Muscle of arm (tissue), 1 donor: ENCODE measurements at regions not wholly inside any gene's neighbourhood (a gene's known extent, or its start where the extent isn't known, plus 50 kb on each side); places are given as distances from the start of the nearest gene placed in this dataset.

Experiments used
- DNase-seq: peaks from one replicate; pipeline ENCODE4 v3.0.0-alpha.2; 2013

DNA sequence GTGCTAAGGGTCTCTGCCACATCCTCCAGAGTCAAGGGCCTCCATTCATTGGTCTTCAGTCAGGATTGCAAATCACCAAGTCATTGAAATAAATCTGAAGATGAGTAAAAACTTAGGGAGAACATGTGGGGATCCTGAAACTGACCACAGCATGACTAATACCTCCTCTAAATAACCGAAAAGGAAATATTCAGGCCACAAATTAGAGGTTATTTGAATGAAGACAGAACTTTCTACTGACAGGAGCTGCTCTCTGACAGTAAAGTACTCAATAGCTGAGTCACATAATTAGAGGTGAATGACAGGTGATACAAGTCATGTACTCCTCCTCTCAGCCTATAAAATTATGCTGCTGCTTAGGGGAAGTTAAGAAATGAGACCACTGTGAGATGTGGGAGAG, 240.2 kb upstream of the F9 start:
- no peak for DNase-seq

DNA sequence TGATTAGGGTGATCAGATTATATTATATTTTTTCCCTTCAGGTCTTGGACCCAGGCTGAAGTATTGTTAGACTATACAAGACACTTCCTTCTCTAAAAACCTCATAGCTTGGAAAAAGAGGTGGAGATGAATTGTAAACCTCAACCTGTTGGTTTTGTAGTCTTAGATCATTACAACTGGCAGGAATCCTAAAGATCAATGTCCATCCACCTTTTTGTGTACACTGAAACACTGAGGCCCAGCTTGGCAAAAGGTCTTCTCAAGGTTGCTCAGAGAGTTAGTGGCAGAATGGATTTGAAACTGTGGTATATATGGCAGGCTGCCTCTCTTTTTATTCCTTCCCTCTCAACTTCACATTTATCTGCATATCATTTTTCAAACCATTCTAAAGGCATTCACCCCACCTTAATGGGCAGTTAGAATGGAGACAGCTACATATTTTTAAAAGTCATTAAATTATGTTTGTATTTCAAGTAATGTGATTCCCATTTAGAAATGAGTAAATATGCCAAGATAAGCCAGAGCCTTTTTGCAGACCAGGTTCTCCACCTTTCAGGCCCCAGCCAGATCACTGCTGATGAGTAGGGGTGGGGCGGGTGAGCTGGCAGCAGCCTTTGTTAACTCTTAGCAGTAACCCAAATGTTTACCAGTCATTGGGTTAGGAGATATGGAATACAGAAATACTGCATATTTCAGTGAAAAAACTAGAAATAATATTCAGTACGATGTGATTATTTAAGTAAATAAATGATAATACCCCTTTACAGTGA, 243.2 kb upstream of the F9 start:
- no peak for DNase-seq

DNA sequence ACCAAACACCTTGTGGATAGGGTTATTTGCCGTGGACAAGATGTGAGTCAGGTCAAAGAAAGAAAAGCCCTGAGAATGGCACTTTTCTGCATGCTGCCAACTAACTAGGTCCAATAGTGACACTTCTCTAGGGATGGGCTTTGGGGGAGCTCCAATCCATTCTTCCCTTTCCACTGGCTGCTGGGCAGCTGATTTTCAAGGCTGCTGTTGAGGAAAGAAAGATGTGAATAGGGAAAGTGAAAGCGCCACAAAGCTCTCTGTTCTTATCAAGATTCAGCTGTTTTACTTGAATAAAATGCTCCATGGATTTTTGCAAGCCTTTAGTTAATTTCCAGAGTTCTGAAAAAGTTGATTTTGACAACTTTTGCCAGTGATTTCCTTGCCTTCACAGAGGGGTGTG, 244.2 kb upstream of the F9 start:
- DNase-seq: no peak

DNA sequence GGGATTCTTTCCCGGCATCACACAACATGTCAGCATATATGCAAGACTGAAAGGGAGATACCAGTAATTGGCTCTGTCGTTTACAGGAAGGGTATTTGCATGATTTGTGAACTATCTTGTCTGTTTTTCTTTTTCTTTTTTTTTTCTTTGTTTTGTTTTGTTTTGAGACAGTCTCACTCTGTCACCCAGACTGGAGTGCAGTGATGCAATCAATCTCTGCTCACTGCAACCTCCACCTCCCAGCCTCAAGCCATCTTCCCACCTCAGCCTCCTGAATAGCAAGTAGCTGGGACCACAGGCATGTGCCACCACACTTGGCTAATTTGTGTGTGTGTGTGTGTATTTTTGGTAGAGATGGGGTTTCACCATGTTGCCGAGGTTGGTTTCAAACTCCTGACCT, 262.7 kb upstream of the F9 start:
- DNase-seq: no peak

DNA sequence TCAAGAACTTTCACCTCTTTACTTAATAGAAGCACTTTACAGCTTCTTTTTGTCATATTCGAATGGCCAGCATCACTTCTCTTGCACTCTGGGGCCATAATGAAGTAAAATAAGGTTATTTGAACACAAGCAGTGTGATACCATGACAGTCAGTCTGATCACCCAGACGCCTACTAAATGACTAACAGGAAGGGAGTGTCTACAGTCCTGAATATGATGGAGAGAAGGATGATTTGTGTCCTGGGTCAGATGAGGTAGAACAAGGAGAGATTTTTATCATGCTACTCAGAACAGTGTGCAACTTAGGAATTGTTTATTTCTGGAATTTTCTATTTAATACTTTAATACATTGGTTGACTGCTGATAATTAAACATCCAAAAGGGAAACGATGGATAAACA, 284.2 kb upstream of the F9 start:
- no peak for DNase-seq

DNA sequence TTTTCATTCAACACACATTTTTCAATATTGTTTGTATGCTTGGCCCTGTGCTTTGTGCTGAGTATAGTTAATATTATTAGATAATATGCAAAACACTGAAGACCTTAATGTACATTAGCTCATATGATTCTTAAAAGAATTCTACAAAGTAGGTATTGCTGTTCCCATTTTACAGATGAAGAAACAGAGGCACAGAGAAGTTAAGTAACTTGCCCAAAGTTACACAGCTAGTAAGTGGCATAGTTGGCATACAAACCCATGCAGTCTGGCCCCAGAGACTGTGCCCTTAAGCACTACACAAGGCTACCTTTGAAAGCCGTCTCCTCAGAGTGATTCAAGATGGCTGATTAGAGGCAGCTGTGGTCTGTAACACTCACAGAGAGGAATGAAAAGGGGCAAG, 293.4 kb upstream of the F9 start:
- no peak for DNase-seq

DNA sequence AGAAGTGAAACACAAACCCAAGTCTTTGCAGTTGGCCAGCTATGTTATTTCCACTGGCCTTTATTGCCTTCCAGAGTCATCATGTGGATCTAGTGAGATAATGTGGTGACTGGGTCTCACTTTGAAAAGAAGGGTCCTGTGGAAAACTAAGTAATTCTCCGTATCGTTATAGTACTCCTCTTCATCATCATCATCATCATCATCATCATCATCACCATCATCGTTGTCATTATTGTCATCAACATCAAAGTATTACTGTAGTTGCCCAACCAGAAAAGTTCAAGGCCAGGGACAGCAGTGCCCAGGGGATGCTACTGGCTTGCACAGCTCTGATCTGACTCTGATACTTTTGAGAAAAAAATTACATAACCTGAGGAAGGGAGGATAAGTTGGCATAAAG, 295.6 kb upstream of the F9 start:
- DNase-seq: no peak

DNA sequence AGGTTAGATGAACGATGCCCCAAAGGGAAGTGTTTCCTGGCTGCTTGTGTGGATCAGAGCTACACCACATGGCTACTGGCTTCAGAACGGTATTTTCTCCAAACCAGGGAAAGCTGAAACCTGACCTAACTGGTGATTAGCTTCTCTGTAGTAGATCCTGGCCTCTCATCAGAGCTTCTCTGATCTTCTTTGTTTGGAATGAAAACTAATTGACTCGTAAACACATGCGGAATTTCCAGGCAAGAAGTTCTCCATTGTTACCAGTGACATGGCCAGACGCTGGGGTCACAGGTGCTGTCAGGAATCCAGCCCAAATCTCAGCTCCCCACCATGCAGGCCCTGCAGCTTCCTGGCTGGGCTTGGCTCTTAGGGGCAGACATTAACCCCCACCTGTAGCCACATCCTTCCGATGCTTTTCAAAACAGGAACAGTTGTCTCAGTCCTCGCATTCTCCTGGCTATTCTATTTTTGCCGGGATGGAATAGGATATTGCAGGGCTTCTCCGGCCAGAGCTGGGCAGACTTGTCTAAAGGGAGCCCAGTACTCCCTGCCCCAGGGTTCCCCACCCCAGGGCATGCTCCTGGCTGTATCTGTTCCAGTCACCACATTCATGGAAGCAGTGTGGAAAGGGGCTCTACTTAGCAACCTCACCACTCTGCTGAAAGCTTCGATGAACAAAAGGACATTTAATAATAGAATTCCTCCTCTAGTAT, 305.4 kb upstream of the F9 start:
- no peak for DNase-seq

DNA sequence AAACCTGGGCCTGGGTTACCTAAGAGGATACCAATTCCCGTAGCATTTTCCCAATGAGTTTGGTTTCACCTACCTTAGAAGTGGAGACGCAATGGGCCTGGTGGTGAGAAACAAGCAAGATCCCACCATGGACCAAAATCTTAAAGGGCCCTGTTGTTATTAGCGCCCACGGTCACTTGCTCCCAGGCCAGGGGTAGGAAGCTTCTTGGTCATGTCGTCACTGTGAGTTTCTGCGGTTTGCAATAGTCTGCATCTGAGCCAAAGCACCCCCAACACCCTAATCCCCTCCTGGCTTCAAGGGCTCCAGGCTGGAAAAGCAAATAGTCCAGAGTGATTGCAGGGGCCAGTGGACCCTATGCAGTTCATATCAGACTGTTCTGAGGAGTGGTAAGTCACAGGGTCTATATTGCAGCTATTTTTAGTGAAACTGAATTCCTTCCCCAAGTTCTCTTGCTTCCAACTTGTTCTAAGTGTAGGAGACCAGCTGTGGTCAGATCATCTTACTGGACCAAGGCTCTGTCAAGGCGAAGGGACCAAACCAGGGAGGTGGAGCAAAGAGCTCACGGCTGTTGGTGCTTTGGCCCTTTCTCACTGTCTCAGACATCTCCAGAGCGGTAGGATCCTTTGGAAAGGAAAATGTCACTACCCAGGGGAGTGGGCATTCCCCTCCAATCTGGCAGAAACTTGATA, 307.9 kb upstream of the F9 start:
- no peak for DNase-seq

DNA sequence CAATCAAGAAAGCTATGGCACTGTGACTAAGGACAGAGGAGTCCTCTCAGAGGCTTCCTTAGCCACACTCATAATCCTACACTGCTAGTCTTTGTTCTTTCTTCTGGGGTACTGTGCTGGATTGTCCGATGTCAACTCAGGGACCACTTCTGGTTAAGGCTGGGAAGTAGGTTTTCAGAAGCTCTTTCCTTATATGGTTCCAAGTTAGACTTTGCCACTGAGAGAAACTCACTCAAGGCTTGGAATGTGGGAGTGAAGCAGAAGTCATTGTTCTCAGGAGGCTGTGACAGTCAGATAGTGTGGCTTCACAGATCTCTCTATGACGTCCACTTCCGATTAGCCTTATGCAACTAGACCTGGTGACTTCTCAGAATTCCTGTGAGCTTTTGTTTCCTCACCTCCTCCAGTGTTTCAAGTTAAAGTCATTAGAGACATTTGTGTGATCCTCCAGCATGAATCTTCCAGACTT, 317.3 kb upstream of the F9 start:
- DNase-seq: no peak

DNA sequence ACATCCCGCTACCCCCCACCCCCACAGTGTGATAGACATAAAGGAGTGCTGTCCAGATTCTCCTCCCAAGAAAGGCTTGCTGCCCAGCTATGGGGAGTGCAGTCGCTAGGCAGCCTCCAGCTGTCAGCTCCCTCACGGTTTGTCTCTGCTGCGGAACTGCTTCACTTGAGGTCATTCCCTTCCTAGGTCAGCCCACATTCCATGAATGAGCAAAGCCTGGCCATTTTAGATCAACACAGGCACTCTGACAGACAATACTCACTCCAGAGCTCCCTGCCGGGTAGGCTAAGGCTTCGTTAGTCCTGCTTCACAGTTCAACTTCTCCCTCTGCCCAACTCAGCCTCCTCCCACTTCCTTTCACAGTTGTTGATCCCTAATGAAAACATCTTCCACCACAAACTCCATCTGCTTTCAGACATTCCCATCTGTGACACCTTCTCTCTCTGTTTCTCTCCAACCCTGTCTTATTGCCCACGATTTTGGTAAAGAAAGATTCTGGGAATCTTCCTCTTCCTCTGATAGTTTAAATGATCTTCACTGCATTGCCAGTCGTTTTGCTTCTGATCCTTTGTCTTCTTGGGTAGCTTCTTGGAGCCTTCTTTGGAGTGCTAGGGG, 318.9 kb upstream of the F9 start:
- no peak for DNase-seq

DNA sequence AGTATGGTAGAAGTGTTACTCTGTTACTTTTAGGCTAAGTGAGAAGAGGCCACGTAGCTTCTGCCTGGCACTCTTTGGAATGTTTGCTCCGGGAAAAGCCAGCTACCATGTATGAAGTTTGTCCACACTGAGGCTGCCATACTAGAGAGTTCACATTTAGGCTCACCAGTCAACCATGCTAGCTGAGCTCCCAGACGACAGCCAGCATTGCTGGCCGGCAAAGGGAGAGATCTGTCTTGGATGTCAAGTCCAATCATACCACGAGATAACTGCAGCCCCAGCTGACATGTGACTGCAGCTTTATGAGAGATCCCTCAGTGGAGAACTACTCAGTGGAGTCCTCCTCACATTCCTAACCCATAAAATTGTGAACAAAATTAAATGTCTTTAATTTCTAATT, 321.2 kb upstream of the F9 start:
- DNase-seq: no peak

DNA sequence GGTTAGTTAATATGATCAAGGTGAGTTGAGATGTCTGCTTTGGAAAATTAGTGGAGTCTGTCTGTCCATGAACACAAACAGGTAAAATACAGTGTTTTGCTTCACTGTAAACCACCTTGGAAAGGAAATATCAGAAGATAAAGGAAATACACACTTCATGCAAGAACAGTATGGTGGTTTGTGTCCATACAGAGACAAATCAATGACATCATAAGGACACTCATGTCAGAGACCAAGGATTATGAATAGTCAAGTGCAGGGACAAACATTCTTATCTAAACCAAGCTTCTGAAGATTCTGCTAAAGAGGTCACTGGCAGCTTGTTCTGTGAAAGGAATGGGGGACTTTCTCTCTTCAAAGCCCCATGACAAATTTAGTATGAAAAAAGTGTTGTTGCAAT, 322.9 kb upstream of the F9 start:
- no peak for DNase-seq

DNA sequence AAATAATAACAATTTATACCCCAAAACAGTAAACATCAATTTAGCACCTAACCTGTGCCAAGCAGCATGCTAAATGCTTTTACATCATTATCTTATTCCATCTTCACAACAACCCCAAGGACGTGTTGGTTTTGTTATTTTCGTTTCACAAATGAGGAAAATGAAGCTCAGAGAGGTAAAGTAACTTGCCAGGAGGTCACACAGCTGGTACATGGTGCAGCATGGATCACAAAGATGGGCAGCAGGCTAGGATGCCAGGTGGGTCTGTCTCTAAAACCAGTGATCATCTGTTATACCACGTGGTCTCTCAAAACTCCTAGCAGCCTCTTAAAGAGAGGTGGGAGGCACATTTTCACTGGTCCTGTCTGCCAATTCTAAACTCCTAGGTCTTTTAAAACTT, 323.6 kb upstream of the F9 start:
- no peak for DNase-seq

DNA sequence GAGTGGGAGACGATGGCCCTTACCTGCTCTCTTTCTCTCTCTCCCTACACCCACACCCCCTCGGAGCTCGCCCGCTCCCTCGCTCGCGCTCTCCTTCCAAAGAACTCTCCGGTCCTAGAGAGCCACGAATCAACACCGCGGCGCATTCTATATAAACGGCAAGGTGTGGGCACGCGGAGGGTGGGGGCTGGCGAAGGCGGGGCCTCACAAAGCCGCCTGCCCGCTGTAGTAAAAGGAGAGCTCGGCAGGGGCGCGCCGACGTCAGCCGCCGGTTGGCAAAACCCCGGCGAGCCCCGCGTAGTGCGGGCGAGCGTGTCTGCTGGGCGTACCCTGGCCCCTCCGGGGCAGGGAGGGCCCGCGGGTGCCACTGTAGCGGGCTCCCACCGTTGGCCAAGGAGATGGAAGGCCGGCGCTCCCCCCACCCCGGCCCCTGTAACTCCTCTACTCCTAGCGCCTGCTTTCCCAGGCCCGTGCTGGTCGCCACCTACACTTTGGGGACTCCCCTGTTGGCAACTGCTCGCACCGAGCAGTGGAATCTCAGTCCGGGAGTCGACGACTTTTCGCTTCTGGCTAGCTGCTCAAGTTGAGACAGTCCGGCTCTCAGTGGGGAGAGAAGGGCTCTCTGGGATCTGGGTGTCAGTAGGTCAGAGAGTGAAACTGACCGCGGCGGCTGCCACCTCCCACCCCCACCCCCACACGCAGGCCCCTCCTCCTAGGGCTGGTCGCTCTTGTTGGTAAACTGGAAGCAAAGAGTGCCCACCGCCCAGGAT, 325.5 kb upstream of the F9 start:
- DNase-seq: no peak

DNA sequence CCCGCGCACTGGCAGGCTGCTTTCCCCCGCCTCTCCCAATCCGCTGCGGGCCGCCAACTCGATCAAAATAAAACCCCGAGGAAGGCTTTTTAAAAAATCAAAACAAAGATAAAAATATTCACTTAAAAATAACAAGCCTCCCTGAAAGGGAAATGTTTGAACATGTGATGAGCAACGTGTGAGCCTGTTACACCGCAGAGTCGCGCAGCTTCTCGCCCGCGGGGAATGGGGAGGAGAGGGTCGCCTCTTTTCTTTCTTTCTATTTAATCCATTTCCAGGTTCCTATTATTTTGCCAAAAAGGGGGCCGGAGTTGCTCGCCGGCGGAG, 326.0 kb upstream of the F9 start:
- no peak for DNase-seq

DNA sequence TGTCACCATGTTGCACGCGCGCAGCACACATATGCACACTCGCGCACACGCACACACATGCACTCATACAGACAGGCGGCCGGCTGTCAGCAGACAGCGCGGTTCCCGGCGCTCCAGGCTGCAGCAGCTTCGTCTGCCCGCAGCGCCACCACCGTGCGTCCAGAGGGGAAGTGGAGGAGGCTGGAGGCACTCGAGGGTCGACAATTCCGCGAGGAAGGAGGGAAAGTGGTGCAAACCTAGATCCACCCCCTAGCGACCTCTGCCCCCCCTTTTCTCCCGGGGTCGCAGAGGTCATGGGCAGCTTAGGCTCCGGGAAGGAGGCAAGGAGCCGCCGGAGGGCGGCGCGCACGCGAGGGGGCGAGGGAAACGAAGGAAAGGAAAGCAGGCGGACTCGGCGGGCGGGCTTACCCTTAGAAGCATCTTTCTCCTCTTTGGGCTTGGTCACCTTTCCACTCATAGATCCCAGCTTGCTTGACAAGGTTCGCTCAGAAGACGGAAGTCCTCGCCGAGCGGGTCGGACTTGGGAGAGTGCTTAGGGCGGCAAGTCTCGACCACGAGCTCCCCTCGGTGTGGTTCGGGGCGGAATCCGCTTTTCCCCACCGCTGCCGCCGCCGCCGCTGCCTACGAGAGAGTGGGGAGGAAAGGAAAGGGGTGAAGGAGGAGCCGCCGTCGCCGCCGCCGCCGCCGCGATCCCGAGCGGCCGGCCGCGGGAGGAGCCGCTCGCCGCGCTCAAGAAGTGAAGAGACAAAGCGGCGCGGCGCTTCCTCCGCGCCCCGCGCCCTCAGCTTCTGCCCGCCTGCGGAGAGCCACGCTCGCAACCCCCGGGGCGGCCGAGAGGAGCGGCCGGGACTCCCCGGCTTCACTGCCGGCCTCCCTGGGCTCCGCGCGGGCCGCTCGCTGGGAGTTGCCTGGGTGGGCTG, 326.6 kb upstream of the F9 start:
- no peak for DNase-seq

DNA sequence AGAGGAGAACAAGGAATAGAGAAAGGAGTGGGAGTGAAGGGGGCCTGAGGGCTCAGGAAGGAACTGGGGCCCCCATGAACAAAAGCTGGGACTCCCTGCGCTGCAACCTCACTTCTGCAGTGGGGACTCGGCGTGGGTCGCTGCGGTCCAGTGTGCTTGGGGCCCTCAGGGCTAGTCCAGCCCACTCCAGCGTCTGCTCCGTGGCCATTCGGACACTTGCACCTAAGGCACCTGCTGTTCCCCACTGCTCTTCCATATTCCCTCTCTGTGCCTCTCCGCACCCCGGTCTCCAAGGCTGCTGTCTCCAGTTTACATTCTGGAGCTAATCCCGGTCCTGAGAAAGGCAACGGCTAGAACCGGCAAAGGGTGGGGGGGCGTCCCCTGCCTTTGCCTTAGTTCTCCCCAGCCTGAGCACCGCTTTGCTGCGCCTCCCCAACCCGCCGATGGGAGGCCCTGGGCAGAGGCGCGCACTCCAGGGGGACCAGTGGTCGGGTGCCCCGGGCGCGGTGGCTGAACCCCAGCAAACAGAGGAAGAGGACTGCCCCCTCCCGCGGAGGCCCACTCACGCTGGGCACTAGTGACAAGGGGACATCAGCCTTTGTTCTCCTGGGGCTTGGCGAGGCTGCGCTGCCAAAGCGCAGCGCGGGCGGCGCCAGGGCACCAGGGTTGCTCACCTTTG, 327.7 kb upstream of the F9 start:
- no peak for DNase-seq

DNA sequence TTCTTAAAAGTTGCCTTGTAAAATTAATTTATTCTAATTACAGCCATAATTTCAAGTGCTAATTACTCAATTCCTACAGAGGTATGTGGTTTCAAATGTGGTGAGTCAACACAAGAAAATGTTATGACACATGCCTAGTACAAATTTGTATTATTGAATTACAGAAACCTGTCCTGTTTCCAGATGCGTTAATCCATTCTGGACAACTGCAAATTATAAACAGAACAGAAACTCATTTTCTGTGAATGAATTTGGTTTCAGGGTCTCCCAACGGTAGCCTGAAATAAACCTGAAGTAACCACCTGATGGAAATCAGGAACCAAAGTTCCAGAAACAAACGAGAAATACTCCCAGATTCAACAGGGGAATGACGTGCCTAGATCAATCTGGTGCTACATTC, 328.6 kb upstream of the F9 start:
- DNase-seq: no peak

DNA sequence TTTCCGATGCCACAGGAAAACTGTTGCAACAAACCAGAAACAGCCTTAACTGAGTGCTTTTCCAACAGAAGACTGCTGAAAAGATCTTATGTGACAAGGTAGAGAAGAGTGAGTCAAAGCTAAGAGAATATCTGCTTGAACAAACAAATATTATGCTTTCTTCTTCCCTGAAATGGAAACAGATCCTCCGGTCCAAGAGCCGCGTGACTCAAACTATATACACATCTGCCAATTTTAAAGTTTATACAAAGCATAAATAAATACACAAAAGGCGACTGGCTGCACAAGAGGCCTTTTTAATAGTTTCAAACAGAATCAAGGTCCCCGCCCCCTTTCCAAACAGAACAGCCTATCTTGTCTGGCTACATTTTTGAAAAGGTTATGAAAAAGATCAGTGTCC, 329.7 kb upstream of the F9 start:
- DNase-seq: no peak
